ENCODE measurements at regions not wholly inside any gene's neighbourhood (a gene's known extent, or its start where the extent isn't known, plus 50 kb on each side); places are given as distances from the start of the nearest gene placed in this dataset.

GRCh38 chr11:10632483-10632882 is 61.1 kb downstream of the IRAG1 start:
- 83 to 87% methylated on average over 5 of the region's 5 CpGs for WGBS, 2 donors

GRCh38 chr11:10631761-10632160 is 61.8 kb downstream of the IRAG1 start:
- 83 to 94% methylated on average over 5 of the region's 5 CpGs for WGBS, 2 donors
- ATAC-seq (no peak), DNase-seq (no peak)
- no peaks in the 10 kb centered on the region for H3K27me3 ChIP-seq
- intact Hi-C loops (cut with DNase I): no loop called here
- no peak overlapping the region for H3K4me3 ChIP-seq
- H3K27ac ChIP-seq: no peak overlapping the region
- H3K4me1 ChIP-seq: peaks cover 0 to 2% (median 0%) of the 10 kb centered on the region in 9 donors
- no peaks in the 10 kb centered on the region for H3K36me3 ChIP-seq
- no peak for TF ChIP-seq CTCF (IDR thresholded peaks at IDR 0.05)
- H3K9me3 ChIP-seq: no peaks in the 10 kb centered on the region

More at GRCh38 chr11:10632483-10632882, 61.1 kb downstream of the IRAG1 start:
- ATAC-seq: no peak
- Histone ChIP-seq H3K27me3 (no peaks in the 10 kb centered on the region), H3K36me3 (no peaks in the 10 kb centered on the region), H3K4me1 (peaks cover 0 to 3% (median 0%) of the 10 kb centered on the region in 9 donors), H3K4me3 (no peak overlapping the region), H3K27ac (no peak overlapping the region), H3K9me3 (no peaks in the 10 kb centered on the region)
- TF ChIP-seq CTCF (IDR thresholded peaks at IDR 0.05): no peak
- no peak for DNase-seq
- intact Hi-C loops (cut with DNase I): no loop called here

- Histone ChIP-seq H3K27ac (no peak overlapping the region), H3K36me3 (no peaks in the 10 kb centered on the region), H3K4me3 (no peak overlapping the region), H3K27me3 (no peaks in the 10 kb centered on the region), H3K9me3 (no peaks in the 10 kb centered on the region), H3K4me1 (peaks cover 0 to 18% (median 6%) of the 10 kb centered on the region in 9 donors)
- DNase-seq: no peak
- no peak for ATAC-seq
- TF ChIP-seq CTCF (IDR thresholded peaks at IDR 0.05): no peak
- WGBS, 2 donors: 90 to 91% methylated on average over 13 of the region's 13 CpGs
- intact Hi-C loops (cut with DNase I): loop anchor here in 6 of 10 donors (5.0 to 10.0 kb wide), 3 partner anchors 65 to 108 kb away; partner anchors contain the start of gene LYVE1 (in 1 of the 6)
Observed at GRCh38 chr11:10629411-10630002, 61.0 kb upstream of the LYVE1 start.

- ATAC-seq: no peak
- intact Hi-C loops (cut with DNase I): loop anchor here in 6 of 10 donors (5.0 to 10.0 kb wide), 3 partner anchors 64 to 109 kb away; partner anchors contain the start of gene LYVE1 (in 1 of the 6)
- 90 to 91% methylated on average over 10 of the region's 10 CpGs for WGBS, 2 donors
- DNase-seq: no peak
- Histone ChIP-seq H3K36me3 (no peaks in the 10 kb centered on the region), H3K4me1 (peaks cover 0 to 26% (median 6%) of the 10 kb centered on the region in 9 donors), H3K27ac (no peak overlapping the region), H3K9me3 (no peaks in the 10 kb centered on the region), H3K4me3 (no peak overlapping the region), H3K27me3 (no peaks in the 10 kb centered on the region)
- TF ChIP-seq CTCF (IDR thresholded peaks at IDR 0.05): no peak
Observed at GRCh38 chr11:10628508-10629236, 60.2 kb upstream of the LYVE1 start.

Measured in heart right ventricle (tissue), 16 donors.